SW480 (cell line): ENCODE measurements at regions not wholly inside any gene's neighbourhood (a gene's known extent, or its start where the extent isn't known, plus 50 kb on each side); places are given as distances from the start of the nearest gene placed in this dataset.
"Not testable (repeated sequence)": the region's sequence is repeated elsewhere in the genome, so short reads cannot be mapped to it uniquely, and the experiment has no call there.

Experiments
- DNase-seq: peaks from one replicate; pipeline ENCODE4 v3.0.0-alpha.2; 2016; ENCODE audit warnings: low spot score

- no peak for DNase-seq
Observed at GRCh38 chr12:126974779-126975178, 1292.2 kb upstream of the TMEM132C start.

- no peak for DNase-seq
Observed at GRCh38 chr12:126976579-126976978, 1290.4 kb upstream of the TMEM132C start.

GRCh38 chr12:126979564-126979963, 1287.4 kb upstream of the TMEM132C start:
- DNase-seq = not testable (repeated sequence)

GRCh38 chr12:126982707-126983106, 1284.3 kb upstream of the TMEM132C start:
- no peak for DNase-seq

- DNase-seq = not testable (repeated sequence)
Observed at GRCh38 chr12:126983735-126984134, 1283.2 kb upstream of the TMEM132C start.

GRCh38 chr12:126985663-126986062, 1281.3 kb upstream of the TMEM132C start:
- not testable (repeated sequence) for DNase-seq

GRCh38 chr12:126989532-126989931, 1277.4 kb upstream of the TMEM132C start:
- no peak for DNase-seq

GRCh38 chr12:126993898-126994297, 1273.1 kb upstream of the TMEM132C start:
- no peak for DNase-seq

GRCh38 chr12:126994599-126994998, 1272.4 kb upstream of the TMEM132C start:
- no peak for DNase-seq

GRCh38 chr12:126998031-126998430, 1268.9 kb upstream of the TMEM132C start:
- DNase-seq = no peak

GRCh38 chr12:126998747-126999285, 1268.2 kb upstream of the TMEM132C start:
- DNase-seq = no peak

GRCh38 chr12:126999352-126999751, 1267.6 kb upstream of the TMEM132C start:
- no peak for DNase-seq

- DNase-seq = no peak
Observed at GRCh38 chr12:127005406-127005805, 1261.6 kb upstream of the TMEM132C start.

GRCh38 chr12:127006972-127007371, 1260.0 kb upstream of the TMEM132C start:
- DNase-seq = no peak

- DNase-seq = no peak
Observed at GRCh38 chr12:127008755-127009403, 1258.1 kb upstream of the TMEM132C start.

- no peak for DNase-seq
Observed at GRCh38 chr12:127012109-127012508, 1254.9 kb upstream of the TMEM132C start.

GRCh38 chr12:127013197-127013596, 1253.8 kb upstream of the TMEM132C start:
- no peak for DNase-seq

GRCh38 chr12:127014079-127014478, 1252.9 kb upstream of the TMEM132C start:
- no peak for DNase-seq

GRCh38 chr12:127024791-127025190, 1242.2 kb upstream of the TMEM132C start:
- no peak for DNase-seq

- no peak for DNase-seq
Observed at GRCh38 chr12:127025545-127025944, 1241.4 kb upstream of the TMEM132C start.

- no peak for DNase-seq
Observed at GRCh38 chr12:127035011-127035879, 1231.7 kb upstream of the TMEM132C start.

- no peak for DNase-seq
Observed at GRCh38 chr12:127038152-127038551, 1228.8 kb upstream of the TMEM132C start.

GRCh38 chr12:127038761-127039160, 1228.2 kb upstream of the TMEM132C start:
- DNase-seq = no peak
